Esophagus muscularis mucosa (tissue), 4 donors: ENCODE measurements at regions not wholly inside any gene's neighbourhood (a gene's known extent, or its start where the extent isn't known, plus 50 kb on each side); places are given as distances from the start of the nearest gene placed in this dataset.
A peak's percentile ranks its signal among the peaks of the same experiment; 100 is the strongest.
"Not testable (repeated sequence)": the region's sequence is repeated elsewhere in the genome, so short reads cannot be mapped to it uniquely, and the experiment has no call there.

Source experiments
- DNase-seq: peaks from one replicate; pipeline ENCODE4 v3.0.0-alpha.2; 2017; ENCODE audit errors: extremely low spot score
- H3K27ac ChIP-seq, 4 donors: fragments of 200-600 bp; sonication (generic); replicated peaks in 1 of 4; 1 replicate in 3 of 4; 2 replicates in 1 of 4; pipeline ENCODE4 v1.5.1; 2016 to 2019; ENCODE audit warnings: mild to moderate bottlenecking in 1 of 4
- H3K27me3 ChIP-seq, 4 donors: fragments of 200-600 bp; sonication (generic); one replicate each; pipeline versions ENCODE4 v1.5.1 to v1.6.0; 2016 to 2019
- H3K36me3 ChIP-seq, 4 donors: fragments of 200-600 bp; sonication (generic); one replicate each; pipeline ENCODE4 v1.5.1; 2016 to 2019
- H3K4me1 ChIP-seq, 4 donors: fragments of 200-600 bp; sonication (generic); one replicate each; pipeline ENCODE4 v1.5.1; 2016 to 2019
- H3K4me3 ChIP-seq, 4 donors: fragments of 200-600 bp; sonication (generic); 1 replicate in 2 of 4; 2 replicates in 2 of 4; pipeline ENCODE4 v1.5.1; 2016 to 2019; ENCODE audit warnings: mild to moderate bottlenecking in 4 of 4, moderate library complexity in 1 of 4
- H3K9me3 ChIP-seq, 4 donors: fragments of 200-600 bp; sonication (generic); 1 replicate in 3 of 4; 2 replicates in 1 of 4; pipeline ENCODE4 v1.5.1; 2016 to 2019
- EP300 ChIP-seq: sonication (generic); formaldehyde crosslinking; IDR thresholded peaks from one replicate; pipeline ENCODE4 v1.6.1; 2017; ENCODE audit warnings: antibody characterized with exemption
- POLR2A ChIP-seq: fragments of 450-650 bp; IDR thresholded peaks from one replicate; pipeline ENCODE4 v1.6.1; 2017; ENCODE audit warnings: antibody characterized with exemption, moderate library complexity, mild to moderate bottlenecking, low read depth
- POLR2AphosphoS5 ChIP-seq, 2 donors: sonication (generic); formaldehyde crosslinking; IDR thresholded peaks; one replicate each; pipeline ENCODE4 v1.6.1; 2017; ENCODE audit warnings: antibody characterized with exemption in 2 of 2
- WGBS: methylation state at CpG from one replicate; pipeline ENCODE4 v1.1.5; 2018; 5-methylcytosine and 5-hydroxymethylcytosine counted together
- intact Hi-C: fragments of 100-400 bp; cut with DNase I; formaldehyde crosslinking; loops from one replicate; pipeline ENCODE4 v1.15.1; 2023
- TF ChIP-seq, protein P1 (sequence below), 3 experiments: fragments of 200-600 bp in 2 of 3; fragments of 450-650 bp in 1 of 3; sonication (generic) in 2 of 3; IDR thresholded peaks; one replicate each; pipeline ENCODE4 v1.5.1; 2017 to 2019; ENCODE audit warnings: antibody characterized with exemption in 3 of 3, mild to moderate bottlenecking in 2 of 3, moderate library complexity in 1 of 3

DNA sequence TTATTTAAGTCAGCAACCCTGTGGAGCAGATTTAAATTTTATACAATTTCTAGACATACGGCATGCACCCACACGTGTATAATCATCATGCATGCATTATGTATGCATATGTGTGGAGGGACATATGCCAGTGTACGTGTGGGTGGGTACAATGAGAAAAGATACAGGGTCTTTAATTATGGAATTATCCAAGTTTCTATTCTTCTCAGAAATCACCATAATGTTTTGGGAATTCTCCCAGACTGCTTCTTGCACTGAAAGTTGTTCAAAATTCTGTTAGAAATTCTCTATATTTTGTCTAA is 63.9 kb upstream of the TMEM18 start:
- intact Hi-C loops, result no loop called here
- no peak for TF ChIP-seq EP300
- no peak for TF ChIP-seq POLR2AphosphoS5 (IDR thresholded peaks at IDR 0.05)
- TF ChIP-seq, protein P1, sequence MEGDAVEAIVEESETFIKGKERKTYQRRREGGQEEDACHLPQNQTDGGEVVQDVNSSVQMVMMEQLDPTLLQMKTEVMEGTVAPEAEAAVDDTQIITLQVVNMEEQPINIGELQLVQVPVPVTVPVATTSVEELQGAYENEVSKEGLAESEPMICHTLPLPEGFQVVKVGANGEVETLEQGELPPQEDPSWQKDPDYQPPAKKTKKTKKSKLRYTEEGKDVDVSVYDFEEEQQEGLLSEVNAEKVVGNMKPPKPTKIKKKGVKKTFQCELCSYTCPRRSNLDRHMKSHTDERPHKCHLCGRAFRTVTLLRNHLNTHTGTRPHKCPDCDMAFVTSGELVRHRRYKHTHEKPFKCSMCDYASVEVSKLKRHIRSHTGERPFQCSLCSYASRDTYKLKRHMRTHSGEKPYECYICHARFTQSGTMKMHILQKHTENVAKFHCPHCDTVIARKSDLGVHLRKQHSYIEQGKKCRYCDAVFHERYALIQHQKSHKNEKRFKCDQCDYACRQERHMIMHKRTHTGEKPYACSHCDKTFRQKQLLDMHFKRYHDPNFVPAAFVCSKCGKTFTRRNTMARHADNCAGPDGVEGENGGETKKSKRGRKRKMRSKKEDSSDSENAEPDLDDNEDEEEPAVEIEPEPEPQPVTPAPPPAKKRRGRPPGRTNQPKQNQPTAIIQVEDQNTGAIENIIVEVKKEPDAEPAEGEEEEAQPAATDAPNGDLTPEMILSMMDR (IDR thresholded peaks at IDR 0.05), result no peak
- no peak for TF ChIP-seq POLR2A
- peak overlapping the region; percentile 49 to 65 (median 56) for H3K4me3 ChIP-seq

GRCh38 chr2:740322-741194 is 63.4 kb upstream of the TMEM18 start:
- Histone ChIP-seq H3K27ac (peak overlapping the region; percentile 32 to 72 (median 68)), H3K4me1 (peaks cover 11 to 20% (median 19%) of the 10 kb centered on the region in 4 donors), H3K4me3 (peak overlapping the region; percentile 49 to 65 (median 56))
- H3K27me3 ChIP-seq, H3K36me3 ChIP-seq, H3K9me3 ChIP-seq, intact Hi-C loops: not testable (repeated sequence)
- DNase-seq, result peak; percentile 92
- WGBS, result 3% methylated on average over 41 of the region's 41 CpGs

More for the DNA sequence above, 63.9 kb upstream of the TMEM18 start:
- WGBS, result 23% methylated on average over 3 of the region's 3 CpGs
- no peaks in the 10 kb centered on the region for H3K36me3 ChIP-seq
- peak overlapping the region in 2 of 4 donors; percentile 70 to 72 for H3K27ac ChIP-seq
- H3K4me1 ChIP-seq, result peaks cover 11 to 20% (median 19%) of the 10 kb centered on the region in 4 donors
- DNase-seq, result no peak
- H3K27me3 ChIP-seq, result no peaks in the 10 kb centered on the region
- no peaks in the 10 kb centered on the region for H3K9me3 ChIP-seq

DNA sequence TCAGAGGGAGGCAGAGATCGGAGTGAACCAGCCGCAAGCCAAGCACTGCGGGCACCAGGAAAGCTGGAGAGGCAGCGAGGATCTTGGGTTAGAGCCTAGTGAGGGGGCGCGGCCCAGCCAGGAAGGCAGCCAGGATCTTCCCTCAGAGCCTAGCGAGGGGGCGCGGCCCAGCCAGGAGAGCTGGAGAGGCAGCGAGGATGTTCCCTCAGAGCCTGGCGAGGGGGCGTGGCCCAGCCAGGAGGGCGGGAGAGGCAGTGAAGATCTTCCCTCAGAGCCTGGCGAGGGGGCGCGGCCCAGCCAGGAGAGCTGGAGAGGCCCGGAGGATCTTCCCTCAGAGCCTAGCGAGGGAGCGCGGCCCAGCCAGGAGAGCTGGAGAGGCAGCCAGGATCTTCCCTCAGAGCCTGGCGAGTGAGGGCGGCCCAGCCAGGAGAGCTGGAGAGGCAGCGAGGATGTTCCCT is 62.7 kb upstream of the TMEM18 start:
- intact Hi-C loops, result not testable (repeated sequence)

DNA sequence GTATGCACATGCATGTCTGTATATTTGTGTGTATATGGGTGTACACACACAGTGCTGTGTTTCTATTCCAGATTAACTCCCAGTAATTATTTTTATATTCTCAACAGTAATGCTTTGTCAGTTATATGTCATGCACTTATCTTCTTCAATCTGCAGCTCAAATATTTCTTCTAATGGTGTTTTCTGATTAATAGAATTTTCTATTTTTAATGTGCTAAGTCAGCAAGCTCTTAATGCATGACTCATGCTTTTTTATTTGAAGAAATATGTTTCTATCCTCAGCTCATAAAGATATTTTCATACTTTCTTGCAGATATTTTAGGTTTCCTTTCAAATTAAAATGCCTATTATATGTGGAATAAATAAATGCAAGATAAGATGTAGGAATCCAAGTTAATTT is 59.7 kb upstream of the TMEM18 start:
- no peak overlapping the region for H3K27ac ChIP-seq
- H3K4me1 ChIP-seq, result peaks cover 11 to 20% (median 19%) of the 10 kb centered on the region in 4 donors
- H3K9me3 ChIP-seq, result no peaks in the 10 kb centered on the region
- no peak overlapping the region for H3K4me3 ChIP-seq
- peaks cover 0 to 19% (median 0%) of the 10 kb centered on the region in 4 donors for H3K27me3 ChIP-seq
- DNase-seq, result no peak
- TF ChIP-seq POLR2A, result no peak
- no peak for TF ChIP-seq EP300
- no peak for TF ChIP-seq POLR2AphosphoS5 (IDR thresholded peaks at IDR 0.05)
- TF ChIP-seq, protein P1 (IDR thresholded peaks at IDR 0.05), result no peak
- H3K36me3 ChIP-seq, result no peaks in the 10 kb centered on the region
- intact Hi-C loops, result no loop called here

More for the DNA sequence above, 62.7 kb upstream of the TMEM18 start:
- not testable (repeated sequence) for H3K27me3 ChIP-seq, H3K36me3 ChIP-seq, H3K9me3 ChIP-seq
- 0% methylated on average over 14 of the region's 23 CpGs for WGBS
- Histone ChIP-seq H3K4me1 (peaks cover 11 to 20% (median 19%) of the 10 kb centered on the region in 4 donors), H3K27ac (peak overlapping the region; percentile 32 to 72 (median 68)), H3K4me3 (peak overlapping the region; percentile 49 to 65 (median 56))
- peak; percentile 88 for DNase-seq

DNA sequence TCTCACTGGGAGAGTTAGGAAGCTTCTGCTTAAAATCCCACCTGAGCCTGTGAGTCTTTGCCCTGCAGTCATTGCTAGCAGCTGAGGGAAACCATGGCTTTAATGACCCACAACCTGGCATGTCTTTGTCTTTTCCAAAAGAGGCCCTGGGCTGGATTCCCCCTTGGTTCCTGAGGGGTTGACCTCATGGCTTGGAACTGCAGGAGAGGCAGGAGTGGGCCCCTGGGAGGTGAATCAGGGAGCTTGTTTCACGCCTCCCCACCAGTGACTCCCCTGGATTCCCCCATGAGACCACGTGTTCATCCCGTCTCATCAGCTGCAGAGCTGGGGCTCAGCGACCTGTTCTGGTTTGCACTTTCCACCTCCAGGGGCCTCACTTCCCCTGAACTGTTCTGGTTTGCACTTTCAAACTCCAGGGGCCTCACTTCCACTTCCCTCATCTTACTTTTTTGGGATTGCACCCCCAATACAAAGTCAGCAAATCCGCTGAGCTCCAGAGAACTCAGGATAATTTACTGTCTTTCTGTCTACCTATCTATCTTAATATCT is 58.5 kb upstream of the TMEM18 start:
- no peaks in the 10 kb centered on the region for H3K9me3 ChIP-seq
- 71% methylated on average over 4 of the region's 5 CpGs for WGBS
- H3K4me3 ChIP-seq, result no peak overlapping the region
- H3K36me3 ChIP-seq, result no peaks in the 10 kb centered on the region
- peaks cover 0 to 27% (median 0%) of the 10 kb centered on the region in 4 donors for H3K27me3 ChIP-seq
- intact Hi-C loops, result no loop called here
- DNase-seq, result peak; percentile 72
- TF ChIP-seq POLR2A, result no peak
- TF ChIP-seq, protein P1 (IDR thresholded peaks at IDR 0.05), result no peak
- TF ChIP-seq EP300, result no peak
- no peak for TF ChIP-seq POLR2AphosphoS5 (IDR thresholded peaks at IDR 0.05)
- H3K4me1 ChIP-seq, result peaks cover 7 to 15% (median 14%) of the 10 kb centered on the region in 4 donors
- no peak overlapping the region for H3K27ac ChIP-seq
